H1 (cell line): ENCODE measurements at regions not wholly inside any gene's neighbourhood (a gene's known extent, or its start where the extent isn't known, plus 50 kb on each side); places are given as distances from the start of the nearest gene placed in this dataset.

Experiments
- TAF1 ChIP-seq: IDR thresholded peaks from 2 replicates; pipeline ENCODE4 v1.6.1; 2011; ENCODE audit warnings: mild to moderate bottlenecking, low read depth, low read length
- TF ChIP-seq, protein P1 (sequence below), 3 experiments: IDR thresholded peaks; 1 replicate in 2 of 3; 2 replicates in 1 of 3; pipeline versions ENCODE4 v1.5.1 to v1.6.1; 2011; ENCODE audit warnings: low read length in 3 of 3, mild to moderate bottlenecking in 3 of 3, inconsistent platforms in 2 of 3, low read depth in 1 of 3, moderate library complexity in 1 of 3; ENCODE audit not compliant: insufficient read depth in 1 of 3; ENCODE audit errors: control extremely low read depth in 1 of 3

DNA sequence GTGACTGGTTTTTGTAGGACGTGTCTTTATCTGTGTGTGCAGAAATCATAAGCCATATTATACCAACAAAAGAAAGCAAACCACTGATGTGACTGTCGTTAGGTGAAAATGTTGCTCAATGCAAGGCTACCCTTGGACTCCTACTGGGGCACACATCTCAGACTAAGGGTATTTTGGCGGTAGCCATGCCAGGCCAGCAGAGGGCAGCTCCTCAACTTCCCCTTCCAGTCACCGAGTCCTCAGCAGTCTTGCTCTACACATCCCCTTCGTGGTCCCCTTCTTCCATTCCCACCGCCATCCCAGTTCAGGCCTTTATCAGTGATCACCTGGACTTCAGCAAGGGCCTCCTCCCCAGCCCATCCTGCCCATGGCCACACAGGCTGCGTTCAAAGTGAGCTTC lies 113.7 kb upstream of the GGTLC1 start:
- TF ChIP-seq TAF1 = no peak
- TF ChIP-seq, protein P1, sequence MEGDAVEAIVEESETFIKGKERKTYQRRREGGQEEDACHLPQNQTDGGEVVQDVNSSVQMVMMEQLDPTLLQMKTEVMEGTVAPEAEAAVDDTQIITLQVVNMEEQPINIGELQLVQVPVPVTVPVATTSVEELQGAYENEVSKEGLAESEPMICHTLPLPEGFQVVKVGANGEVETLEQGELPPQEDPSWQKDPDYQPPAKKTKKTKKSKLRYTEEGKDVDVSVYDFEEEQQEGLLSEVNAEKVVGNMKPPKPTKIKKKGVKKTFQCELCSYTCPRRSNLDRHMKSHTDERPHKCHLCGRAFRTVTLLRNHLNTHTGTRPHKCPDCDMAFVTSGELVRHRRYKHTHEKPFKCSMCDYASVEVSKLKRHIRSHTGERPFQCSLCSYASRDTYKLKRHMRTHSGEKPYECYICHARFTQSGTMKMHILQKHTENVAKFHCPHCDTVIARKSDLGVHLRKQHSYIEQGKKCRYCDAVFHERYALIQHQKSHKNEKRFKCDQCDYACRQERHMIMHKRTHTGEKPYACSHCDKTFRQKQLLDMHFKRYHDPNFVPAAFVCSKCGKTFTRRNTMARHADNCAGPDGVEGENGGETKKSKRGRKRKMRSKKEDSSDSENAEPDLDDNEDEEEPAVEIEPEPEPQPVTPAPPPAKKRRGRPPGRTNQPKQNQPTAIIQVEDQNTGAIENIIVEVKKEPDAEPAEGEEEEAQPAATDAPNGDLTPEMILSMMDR (IDR thresholded peaks at IDR 0.05; ENCODE audit: control extremely low read depth in 1 of 3, insufficient read depth in 1 of 3, low read depth in 1 of 3, low read length in 3 of 3) = peak; percentile 83 to 92 (median 87)
